ENCODE measurements at regions not wholly inside any gene's neighbourhood (a gene's known extent, or its start where the extent isn't known, plus 50 kb on each side); places are given as distances from the start of the nearest gene placed in this dataset.

DNA sequence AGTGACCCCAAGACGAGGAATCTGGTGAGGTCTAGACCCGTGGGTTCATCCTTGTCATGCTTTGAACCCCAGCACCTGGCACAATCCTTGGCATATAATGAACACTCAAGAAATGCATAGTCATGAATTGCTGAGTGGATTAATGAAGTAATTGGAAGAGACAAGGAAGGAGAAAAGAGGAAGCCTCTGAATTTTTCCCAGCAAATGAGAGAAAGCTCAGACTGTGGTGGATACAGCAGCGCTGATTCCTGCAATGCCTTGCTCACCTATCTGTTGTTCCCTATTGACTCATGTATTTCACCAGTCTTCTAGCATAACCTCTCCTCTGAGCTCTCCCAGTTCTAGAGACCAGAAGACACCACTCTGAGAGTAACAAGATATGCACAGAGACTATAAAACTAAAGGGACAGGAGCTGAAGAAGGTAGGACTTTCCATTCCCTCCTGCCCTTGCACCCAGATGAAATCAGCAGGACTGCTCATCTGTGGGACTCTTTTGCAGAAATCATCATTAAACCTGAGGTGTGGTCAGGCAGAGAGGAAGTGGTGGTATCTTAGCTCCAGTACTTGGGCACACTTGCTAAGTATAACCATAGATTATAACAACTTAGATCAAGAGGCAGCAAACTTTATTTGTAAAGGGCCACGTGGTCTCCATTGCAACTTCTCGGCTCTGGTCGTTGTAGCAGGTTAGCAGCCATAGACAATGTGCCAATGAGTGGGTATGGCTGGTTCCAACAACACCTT lies 102.8 kb downstream of the MAF start:
- DNase-seq, result no peak

DNA sequence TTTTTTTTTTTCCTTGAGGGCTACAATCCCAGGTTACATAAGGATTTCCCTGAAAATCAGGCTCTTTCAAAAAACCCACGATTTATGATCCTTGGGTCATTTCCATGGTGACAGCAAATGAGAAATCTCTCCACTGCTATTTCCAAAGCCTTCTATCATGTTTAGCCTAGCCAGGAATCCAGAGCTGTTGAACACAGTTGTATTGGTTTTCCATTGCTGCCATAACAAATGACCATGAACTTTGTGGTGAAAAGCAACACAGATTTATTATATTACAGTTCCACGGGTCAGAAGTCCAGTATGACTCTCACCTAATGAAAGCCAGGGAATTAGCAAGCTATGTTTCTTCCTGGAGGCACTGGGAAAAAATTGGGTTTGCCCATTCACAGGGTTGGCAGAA lies 106.6 kb downstream of the MAF start:
- no peak for DNase-seq

DNA sequence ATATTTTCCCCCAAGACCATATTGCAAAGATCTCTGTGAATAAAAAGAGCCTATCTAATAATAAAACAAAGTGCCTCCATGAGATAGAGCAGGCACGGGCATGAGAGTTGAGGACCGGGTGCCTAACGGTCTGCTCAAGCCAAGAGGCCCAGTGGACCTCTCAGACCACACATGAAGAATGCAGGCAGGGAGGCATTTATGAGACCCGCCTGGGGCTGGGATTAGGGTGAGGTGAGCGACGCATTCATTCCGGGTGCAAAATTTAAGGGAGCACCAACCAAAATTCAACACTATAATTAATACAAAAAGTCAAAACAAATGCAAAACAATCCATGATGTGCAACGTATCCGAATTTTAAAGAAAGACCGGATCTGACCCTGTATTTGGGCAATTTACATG lies 108.5 kb downstream of the MAF start:
- no peak for DNase-seq

- DNase-seq, result no peak
These were observed 115.5 kb downstream of the MAF start for GRCh38 chr16:79485020-79485419.

GRCh38 chr16:79484237-79484636 lies 116.3 kb downstream of the MAF start:
- DNase-seq, result no peak

DNA sequence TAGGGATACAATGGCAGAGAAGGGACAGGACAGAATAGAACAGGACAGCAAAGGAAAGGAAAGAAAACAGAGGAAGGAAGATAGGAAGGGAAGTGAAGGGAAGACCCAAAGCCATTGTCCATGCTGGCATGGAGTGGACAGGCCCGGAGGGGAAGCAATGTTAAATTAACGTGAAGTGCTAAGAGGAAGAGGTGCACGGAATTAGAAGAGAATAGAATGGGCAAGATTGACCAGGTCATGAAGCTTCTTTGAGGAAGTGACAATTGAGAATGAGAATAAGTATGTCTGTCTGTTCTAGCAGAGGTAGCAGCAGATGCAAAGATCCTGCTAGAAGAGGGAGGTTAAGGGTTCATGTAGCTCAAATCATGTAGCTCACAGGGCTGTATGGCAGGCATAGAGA lies 117.2 kb downstream of the MAF start:
- no peak for DNase-seq

DNA sequence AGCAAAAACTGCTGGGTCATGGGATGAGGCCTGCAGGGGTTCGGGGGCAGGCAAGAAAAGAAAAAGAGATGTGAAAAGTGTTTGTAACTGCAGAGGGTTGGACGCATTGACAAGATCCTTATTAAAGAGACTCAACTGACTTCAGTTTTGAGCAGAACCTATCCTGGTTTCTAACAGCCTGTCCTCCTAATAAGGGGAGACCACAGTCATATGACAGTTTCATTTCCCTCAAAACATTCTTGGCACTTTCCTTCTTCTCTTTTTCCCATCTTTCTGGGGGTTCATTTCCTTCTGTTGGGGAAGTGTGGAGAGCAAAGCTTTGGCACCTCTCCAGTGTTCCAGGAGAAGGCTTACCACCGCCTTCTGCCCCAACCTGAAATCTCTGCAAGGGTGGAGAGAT lies 118.5 kb downstream of the MAF start:
- no peak for DNase-seq

DNA sequence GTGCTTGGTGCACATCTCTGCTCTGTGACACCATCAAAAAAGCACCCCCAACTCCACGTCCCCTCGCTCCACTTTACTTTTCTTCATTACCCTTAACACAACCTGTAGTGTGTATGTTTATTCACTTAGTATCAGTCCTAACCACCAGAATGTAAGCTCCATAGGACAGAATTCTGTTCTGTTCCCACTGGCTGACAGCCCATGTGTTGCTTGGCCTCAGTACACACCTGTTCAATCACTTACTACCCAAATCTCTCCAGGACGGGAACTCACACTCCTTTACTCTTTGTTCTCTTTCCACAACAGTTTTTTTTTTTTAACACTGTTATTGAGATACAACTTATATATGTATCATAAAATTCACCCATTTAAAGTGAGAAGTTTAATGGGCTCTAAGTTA lies 119.6 kb downstream of the MAF start:
- no peak for DNase-seq

DNA sequence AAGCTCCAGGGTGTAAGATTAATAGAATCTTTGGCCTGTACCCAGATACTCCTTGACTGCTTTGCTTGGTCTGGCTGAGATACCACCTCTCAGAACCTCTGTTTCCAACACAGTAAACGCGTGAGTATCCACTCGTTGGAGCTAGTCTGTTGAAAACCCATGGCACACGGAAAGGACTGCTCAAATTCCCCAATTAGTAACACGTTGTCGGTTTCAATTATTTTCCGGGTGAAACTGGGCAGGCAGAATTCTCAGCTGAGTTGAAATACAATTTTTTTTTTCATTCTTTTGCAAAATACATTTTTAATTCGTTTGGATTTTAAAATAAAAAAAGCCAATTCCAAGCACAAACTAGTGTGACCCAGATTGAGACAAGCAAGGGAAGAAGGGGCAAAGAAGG lies 120.5 kb downstream of the MAF start:
- no peak for DNase-seq

- no peak for DNase-seq
These were observed 124.0 kb downstream of the MAF start for GRCh38 chr16:79476580-79476979.

- no peak for DNase-seq
These were observed 124.7 kb downstream of the MAF start for GRCh38 chr16:79475841-79476240.

DNA sequence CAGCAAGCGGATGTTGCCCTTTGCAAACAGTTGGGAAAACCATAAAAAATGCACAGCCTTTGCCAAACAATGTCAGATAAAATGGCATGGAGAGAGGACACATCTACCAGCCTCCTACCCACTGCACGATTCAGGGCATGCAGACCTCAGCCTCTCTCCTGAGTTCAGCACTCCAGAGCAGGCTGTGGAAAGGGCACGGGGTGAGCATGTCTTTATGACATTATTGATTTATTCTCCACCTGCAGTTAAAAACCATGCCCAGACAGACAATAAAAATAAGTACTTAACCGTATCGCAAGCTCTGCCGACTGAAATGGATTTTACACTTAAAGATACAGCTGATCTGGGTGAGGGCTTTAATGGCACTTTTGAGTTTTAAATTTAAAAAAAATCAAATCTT lies 127.1 kb downstream of the MAF start:
- no peak for DNase-seq

GRCh38 chr16:79472426-79472825 lies 128.1 kb downstream of the MAF start:
- DNase-seq, result no peak

DNA sequence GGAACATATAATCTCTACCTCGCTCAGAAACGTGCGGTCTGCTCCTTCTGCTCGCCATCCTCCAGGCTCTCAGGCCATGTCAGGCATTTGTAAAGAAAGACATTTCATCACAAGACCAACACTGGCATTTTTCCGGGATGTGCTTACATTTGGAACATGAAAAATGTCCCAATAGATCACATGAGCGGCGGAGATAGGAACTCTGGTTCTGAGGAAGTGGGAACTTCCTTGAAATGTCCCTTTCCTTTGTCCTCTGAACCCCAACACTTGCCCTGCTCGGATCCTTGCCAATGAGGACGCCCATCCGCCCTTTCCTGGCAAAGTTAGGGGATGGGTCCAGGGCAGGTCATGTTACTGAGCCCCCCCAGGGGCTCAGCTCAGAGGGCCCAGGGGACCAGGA lies 130.5 kb downstream of the MAF start:
- no peak for DNase-seq

DNA sequence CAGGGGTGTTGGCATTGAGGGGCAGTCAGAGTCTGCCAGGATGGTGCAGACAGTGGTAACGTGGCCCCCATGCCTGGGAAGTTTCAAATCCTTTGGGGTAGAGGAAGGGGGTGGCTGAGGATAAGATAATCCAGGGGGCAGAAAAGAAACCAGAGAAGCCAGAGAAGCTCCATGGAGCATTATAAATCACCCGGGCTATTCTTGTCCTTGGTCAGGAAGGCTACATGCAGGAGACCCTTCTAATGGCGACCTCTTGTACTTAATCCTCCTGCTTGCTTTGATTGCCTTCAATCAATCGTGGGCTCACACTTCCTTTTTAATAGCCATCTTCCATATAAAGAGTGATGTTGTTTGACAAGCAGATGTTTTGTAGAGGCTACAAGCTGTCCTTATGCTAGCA lies 131.9 kb downstream of the MAF start:
- DNase-seq, result no peak

GRCh38 chr16:79468121-79468552 lies 132.4 kb downstream of the MAF start:
- DNase-seq, result no peak

DNA sequence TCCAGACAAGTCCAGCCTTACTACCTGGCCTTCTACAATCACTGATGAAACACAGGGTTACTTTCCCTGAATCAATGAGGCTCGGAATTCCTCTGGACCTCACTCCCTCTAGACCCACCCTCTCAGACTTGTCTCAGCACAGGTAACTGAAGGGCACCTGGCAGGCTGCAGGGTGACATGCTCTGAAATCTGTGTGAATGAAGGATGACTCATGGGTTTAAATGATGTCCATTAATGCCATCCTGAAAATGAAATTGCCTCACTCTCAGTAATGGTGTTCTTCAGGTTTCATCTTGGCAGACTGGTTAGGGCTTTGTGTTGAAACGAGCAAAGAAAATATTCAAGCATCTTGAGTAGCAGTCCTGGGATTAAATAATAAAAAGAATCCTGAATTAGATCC lies 134.4 kb downstream of the MAF start:
- DNase-seq, result no peak

DNA sequence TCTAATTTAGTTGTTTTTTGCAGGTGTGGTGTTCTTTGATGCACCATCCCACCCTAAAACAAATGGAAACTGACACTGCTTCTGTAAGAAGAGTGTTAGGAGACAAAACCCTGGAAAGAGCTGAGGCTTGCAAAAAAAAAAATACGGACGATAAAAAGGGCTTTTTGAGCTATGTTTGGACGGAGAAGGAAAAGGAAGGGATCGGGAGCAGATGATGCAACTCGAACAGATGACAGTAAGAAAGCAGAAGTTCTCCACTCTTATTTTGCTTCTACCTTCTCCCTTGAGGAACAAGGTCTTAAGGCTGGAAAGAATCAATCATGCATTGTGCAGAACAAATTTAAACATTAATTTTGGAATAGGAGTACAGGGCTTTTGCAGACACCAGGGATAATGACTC lies 136.7 kb downstream of the MAF start:
- no peak for DNase-seq

- DNase-seq, result no peak
These were observed 144.5 kb downstream of the MAF start for GRCh38 chr16:79456036-79456435.

- DNase-seq, result no peak
These were observed 147.9 kb downstream of the MAF start for GRCh38 chr16:79452671-79453070.

DNA sequence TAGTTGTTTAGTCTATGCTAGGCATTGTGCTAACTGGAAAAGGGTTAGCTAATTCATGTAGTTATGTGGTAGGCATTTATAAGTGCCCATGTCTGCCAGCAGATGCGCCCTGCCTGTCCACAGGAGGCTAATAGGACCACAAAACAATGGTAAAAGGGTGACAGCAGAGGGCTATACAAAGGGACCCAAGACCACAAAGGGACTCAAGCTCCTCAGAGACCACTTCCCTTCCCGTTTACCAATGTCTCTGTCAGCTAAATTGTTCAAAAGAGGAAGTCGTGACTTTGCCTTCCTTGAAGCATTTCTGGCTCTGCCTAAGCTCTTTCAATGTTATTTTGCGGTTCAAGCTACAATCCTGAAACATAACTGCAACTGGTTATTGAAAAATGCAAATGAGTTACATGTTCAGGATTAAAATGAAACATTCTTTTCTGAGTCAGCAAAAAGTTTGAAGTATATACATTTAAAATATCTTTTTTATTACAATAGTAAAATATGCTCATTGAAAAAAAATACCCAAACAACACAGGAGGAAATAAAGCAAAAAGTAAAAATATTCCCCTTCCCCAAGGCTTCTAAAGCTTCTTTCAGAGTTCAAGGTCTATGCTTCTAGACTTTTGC lies 149.2 kb downstream of the MAF start:
- no peak for DNase-seq

DNA sequence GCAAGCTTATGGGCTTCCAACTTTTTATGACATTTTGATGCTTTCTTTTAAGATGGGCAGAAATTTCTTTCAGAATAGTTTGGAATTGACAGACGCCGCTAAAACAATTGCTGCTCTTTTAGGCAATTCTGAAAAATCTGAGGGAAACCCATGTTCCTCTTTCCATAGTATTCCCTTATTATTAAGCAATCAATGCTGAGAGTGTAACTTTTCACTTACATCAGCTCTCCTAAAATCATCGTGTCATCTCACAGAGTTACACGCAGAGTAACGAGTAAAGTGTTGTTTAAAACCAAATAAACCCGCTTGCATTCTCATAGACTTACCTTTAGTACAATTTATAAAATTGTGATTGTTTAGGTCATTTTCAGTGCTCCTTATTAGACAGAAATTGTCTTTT lies 150.6 kb downstream of the MAF start:
- no peak for DNase-seq

DNA sequence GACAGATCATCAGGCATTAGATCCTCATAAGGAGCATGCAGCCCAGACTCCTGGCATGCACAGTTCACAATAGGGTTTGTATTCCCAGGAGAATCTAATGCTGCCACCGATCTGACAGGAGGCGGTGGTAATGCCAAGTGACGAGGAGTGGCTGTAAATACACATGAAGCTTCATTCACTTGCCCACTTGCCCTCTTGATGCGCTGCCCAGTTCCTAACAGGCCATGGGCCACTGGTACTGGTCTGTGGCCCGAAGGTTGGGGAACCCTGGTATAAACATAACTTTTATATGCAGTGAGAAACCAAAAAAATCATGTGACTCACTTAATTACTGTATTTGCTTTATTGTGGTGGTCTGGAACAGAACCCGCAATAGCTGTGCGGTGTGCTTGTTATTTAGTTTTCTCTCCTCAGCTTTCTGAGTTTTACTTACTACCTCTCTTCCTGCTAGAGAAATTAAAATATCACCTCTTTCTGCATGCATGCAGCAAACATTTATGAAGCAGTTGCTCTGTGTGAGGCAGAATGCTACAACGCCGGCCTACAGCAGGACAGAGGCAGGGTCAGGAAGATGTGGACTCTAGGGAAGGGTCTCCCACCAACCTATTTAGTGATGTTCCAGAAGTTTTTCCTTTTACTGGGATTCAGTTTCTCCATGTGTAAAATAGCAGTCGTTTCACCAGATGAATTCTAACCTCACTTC lies 151.3 kb downstream of the MAF start:
- no peak for DNase-seq

GRCh38 chr16:79444572-79444971 lies 156.0 kb downstream of the MAF start:
- no peak for DNase-seq
